NCI-H2227 (cell line): ENCODE measurements at regions not wholly inside any gene's neighbourhood (a gene's known extent, or its start where the extent isn't known, plus 50 kb on each side); places are given as distances from the start of the nearest gene placed in this dataset.

Experiments used
- DNase-seq: peaks from one replicate; lab custom pipeline; 2025; ENCODE audit not compliant: unreplicated experiment; lab: John Stamatoyannopoulos, UW

DNA sequence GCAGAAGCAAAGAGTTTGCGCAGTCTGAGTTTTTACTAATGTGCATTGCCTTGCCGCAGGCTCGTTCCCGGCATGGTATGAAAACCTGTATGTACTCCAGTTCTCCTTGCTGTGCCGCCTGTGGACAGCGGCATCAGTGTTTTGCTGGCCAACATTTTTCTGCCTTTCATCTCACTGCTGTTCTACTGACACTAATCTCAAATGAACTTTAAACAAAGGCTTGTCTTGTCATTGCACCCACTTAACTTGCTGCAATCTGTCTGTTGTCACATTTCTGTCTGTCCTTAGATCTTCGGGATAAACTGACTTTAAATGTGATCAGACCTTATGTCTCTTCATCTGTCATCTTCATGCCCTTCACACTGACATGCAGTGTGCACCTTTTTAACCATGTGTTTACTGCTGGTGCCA lies 71.7 kb upstream of the ZNRF2 start:
- no peak for DNase-seq

DNA sequence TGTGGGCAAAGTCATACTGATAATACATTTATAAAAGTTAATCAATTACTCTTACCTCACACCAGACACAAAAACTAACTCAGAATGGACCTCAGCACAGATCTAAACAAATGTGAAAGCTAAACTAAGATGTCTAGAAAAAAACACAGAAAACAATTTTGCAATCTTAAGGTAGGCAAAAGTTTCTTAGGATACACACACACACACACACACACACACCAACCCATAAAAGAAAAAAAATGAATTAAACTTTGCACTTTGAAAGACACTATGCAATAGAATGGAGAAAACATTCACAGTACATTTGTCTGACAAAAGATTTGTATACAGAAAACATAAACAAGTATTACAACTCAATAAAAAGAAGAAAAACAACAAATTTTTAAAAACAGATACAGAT lies 70.8 kb upstream of the ZNRF2 start:
- DNase-seq, result no peak

DNA sequence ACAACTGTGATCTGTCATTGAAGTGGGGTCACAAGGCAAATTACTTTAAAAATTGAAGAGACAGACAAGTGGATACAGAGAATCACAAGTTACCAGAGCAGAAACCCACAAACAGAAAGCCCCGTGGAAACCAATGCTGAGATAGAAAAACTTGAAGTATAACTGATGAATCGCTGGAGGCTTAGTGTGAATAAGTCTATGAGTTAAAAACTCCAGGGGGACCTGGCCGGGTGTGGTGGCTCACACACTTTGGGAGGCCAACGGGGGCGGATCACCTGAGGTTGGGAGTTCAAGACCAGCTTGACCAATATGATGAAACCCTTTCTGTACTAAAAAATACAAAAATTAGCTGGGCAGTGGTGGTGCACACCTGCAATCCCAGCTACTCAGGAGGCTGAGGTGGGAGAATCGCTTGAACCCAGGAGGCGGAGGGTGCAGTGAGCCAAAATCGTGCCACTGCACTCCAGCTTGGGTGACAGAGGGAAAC lies 69.7 kb upstream of the ZNRF2 start:
- peak; percentile 10 for DNase-seq

DNA sequence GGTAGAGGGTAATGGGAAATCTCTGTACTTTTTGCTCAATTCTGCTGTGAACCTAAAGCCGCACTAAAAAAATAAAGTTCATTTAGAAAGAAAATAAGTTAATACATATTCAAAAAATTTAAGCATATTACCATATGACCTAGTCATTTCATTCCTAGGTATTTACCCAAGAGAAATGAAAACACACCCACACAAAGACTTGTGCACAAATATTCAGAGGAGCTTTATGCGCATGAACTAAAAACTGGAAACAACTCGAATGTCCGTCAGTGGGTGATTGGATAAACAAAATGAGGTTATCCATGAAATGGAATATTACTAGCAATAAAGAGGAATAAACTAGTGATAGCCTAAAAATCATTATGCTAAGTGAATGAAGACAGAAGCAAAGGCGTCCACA lies 62.6 kb upstream of the ZNRF2 start:
- DNase-seq, result no peak

- DNase-seq, result no peak
Observed at GRCh38 chr7:30222515-30223215, 61.7 kb upstream of the ZNRF2 start.

- DNase-seq, result no peak
Observed at GRCh38 chr7:30223896-30224295, 60.5 kb upstream of the ZNRF2 start.

- DNase-seq, result no peak
Observed at GRCh38 chr7:30224511-30225062, 59.8 kb upstream of the ZNRF2 start.

GRCh38 chr7:30225863-30226613 lies 58.4 kb upstream of the ZNRF2 start:
- peak; percentile 70 for DNase-seq

DNA sequence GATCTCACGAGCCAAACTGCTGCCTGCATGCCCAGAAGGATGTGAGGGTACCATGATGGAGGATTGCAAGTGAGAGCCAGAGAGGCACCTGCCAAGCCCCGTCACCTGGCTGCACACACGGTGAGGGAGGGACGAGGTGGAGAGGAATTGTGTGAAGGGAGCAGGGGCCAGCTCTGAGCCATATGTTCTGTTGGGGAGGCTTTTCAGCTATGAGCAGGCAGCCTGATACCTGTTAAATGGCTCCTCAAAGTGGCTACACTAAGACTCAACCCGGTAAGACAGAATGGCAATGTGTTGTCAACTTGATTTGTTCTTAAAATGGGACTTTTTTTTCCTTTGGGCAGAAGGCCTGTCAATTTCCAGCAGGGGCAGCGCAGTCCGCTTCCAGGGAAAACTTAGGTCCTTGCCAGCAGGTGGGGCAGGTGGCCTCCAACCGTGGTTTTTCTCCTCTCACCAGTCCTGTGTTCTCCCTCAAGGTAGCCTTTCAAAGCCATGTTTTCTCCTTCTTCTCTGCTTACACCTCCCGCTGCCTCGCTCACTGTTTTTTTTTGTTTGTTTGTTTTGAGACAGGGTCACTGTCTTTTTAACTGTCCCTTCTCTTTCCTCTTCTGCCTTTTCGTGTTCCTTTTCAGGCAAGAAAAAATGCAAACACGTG lies 57.7 kb upstream of the ZNRF2 start:
- DNase-seq, result peak; percentile 24

- DNase-seq, result no peak
Observed at GRCh38 chr7:30231271-30231670, 53.1 kb upstream of the ZNRF2 start.

- DNase-seq, result no peak
Observed at GRCh38 chr7:30232391-30232790, 52.0 kb upstream of the ZNRF2 start.
